ENCODE measurements at regions not wholly inside any gene's neighbourhood (a gene's known extent, or its start where the extent isn't known, plus 50 kb on each side); places are given as distances from the start of the nearest gene placed in this dataset.

GRCh38 chr6:167648501-167649278, 178.0 kb upstream of the AFDN start:
- Histone ChIP-seq H3K27me3 (ENCODE audit: control insufficient read depth, insufficient read depth, low read length) (no peaks in the 10 kb centered on the region), H2AFZ (ENCODE audit: low read length) (no peak overlapping the region), H3K27ac (ENCODE audit: insufficient read depth, low read length) (no peak overlapping the region), H3K9me3 (ENCODE audit: control insufficient read depth, insufficient read depth, low read depth, low read length) (peaks cover 4% of the 10 kb centered on the region), H3K79me2 (ENCODE audit: control insufficient read depth, insufficient read depth, low read length) (no peaks in the 10 kb centered on the region), H3K36me3 (ENCODE audit: control insufficient read depth, insufficient read depth, low read length) (no peaks in the 10 kb centered on the region), H4K20me1 (ENCODE audit: control insufficient read depth, extremely low read depth, insufficient read depth, low read length) (no peaks in the 10 kb centered on the region), H3K9ac (ENCODE audit: insufficient read depth, low read length) (no peak overlapping the region), H3K4me1 (ENCODE audit: control insufficient read depth, extremely low read depth, insufficient read depth, low read length) (no peaks in the 10 kb centered on the region), H3K4me3 (replicated peaks in 1 of 4; ENCODE audit: control extremely low read depth in 1 of 4, insufficient read depth in 1 of 4, low read depth in 3 of 4, low read length in 4 of 4) (no peak overlapping the region), H3K4me2 (ENCODE audit: extremely low read depth, insufficient read depth, low read length) (no peak overlapping the region)
- DNase-seq (ENCODE audit: low read depth in 2 of 2), result no peak
- no peak for TF ChIP-seq EZH2 (IDR thresholded peaks at IDR 0.05; ENCODE audit: low read length, missing control alignments)
- no peak for TF ChIP-seq CTCF (conservative IDR thresholded peaks at IDR 0.05 in 1 of 2, IDR thresholded peaks at IDR 0.05 in 1 of 2; ENCODE audit: low read depth in 1 of 2, low read length in 2 of 2)

GRCh38 chr6:167649476-167649875, 177.2 kb upstream of the AFDN start:
- no peak overlapping the region for H3K4me3 ChIP-seq (replicated peaks in 1 of 4; ENCODE audit: control extremely low read depth in 1 of 4, insufficient read depth in 1 of 4, low read depth in 3 of 4, low read length in 4 of 4)
- H3K9me3 ChIP-seq (ENCODE audit: control insufficient read depth, insufficient read depth, low read depth, low read length), result peaks cover 4% of the 10 kb centered on the region
- no peaks in the 10 kb centered on the region for H4K20me1 ChIP-seq (ENCODE audit: control insufficient read depth, extremely low read depth, insufficient read depth, low read length)
- no peaks in the 10 kb centered on the region for H3K36me3 ChIP-seq (ENCODE audit: control insufficient read depth, insufficient read depth, low read length)
- DNase-seq (ENCODE audit: low read depth in 2 of 2), result no peak
- H3K79me2 ChIP-seq (ENCODE audit: control insufficient read depth, insufficient read depth, low read length), result no peaks in the 10 kb centered on the region
- H3K27me3 ChIP-seq (ENCODE audit: control insufficient read depth, insufficient read depth, low read length), result no peaks in the 10 kb centered on the region
- no peak overlapping the region for H2AFZ ChIP-seq (ENCODE audit: low read length)
- TF ChIP-seq EZH2 (IDR thresholded peaks at IDR 0.05; ENCODE audit: low read length, missing control alignments), result no peak
- no peak for TF ChIP-seq CTCF (conservative IDR thresholded peaks at IDR 0.05 in 1 of 2, IDR thresholded peaks at IDR 0.05 in 1 of 2; ENCODE audit: low read depth in 1 of 2, low read length in 2 of 2)
- H3K27ac ChIP-seq (ENCODE audit: insufficient read depth, low read length), result no peak overlapping the region
- H3K4me2 ChIP-seq (ENCODE audit: extremely low read depth, insufficient read depth, low read length), result no peak overlapping the region
- H3K9ac ChIP-seq (ENCODE audit: insufficient read depth, low read length), result no peak overlapping the region
- no peaks in the 10 kb centered on the region for H3K4me1 ChIP-seq (ENCODE audit: control insufficient read depth, extremely low read depth, insufficient read depth, low read length)

- Histone ChIP-seq H3K27ac (ENCODE audit: insufficient read depth, low read length) (no peak overlapping the region), H3K4me2 (ENCODE audit: extremely low read depth, insufficient read depth, low read length) (no peak overlapping the region), H3K4me3 (replicated peaks in 1 of 4; ENCODE audit: control extremely low read depth in 1 of 4, insufficient read depth in 1 of 4, low read depth in 3 of 4, low read length in 4 of 4) (no peak overlapping the region), H4K20me1 (ENCODE audit: control insufficient read depth, extremely low read depth, insufficient read depth, low read length) (no peaks in the 10 kb centered on the region), H3K79me2 (ENCODE audit: control insufficient read depth, insufficient read depth, low read length) (no peaks in the 10 kb centered on the region), H2AFZ (ENCODE audit: low read length) (no peak overlapping the region), H3K27me3 (ENCODE audit: control insufficient read depth, insufficient read depth, low read length) (no peaks in the 10 kb centered on the region), H3K36me3 (ENCODE audit: control insufficient read depth, insufficient read depth, low read length) (no peaks in the 10 kb centered on the region), H3K9ac (ENCODE audit: insufficient read depth, low read length) (no peak overlapping the region), H3K9me3 (ENCODE audit: control insufficient read depth, insufficient read depth, low read depth, low read length) (peaks cover 6% of the 10 kb centered on the region), H3K4me1 (ENCODE audit: control insufficient read depth, extremely low read depth, insufficient read depth, low read length) (no peaks in the 10 kb centered on the region)
- no peak for DNase-seq (ENCODE audit: low read depth in 2 of 2)
- no peak for TF ChIP-seq EZH2 (IDR thresholded peaks at IDR 0.05; ENCODE audit: low read length, missing control alignments)
- TF ChIP-seq CTCF (conservative IDR thresholded peaks at IDR 0.05 in 1 of 2, IDR thresholded peaks at IDR 0.05 in 1 of 2; ENCODE audit: low read depth in 1 of 2, low read length in 2 of 2), result no peak
Measured at GRCh38 chr6:167650730-167651317, 175.9 kb upstream of the AFDN start.

All from fibroblast of lung (primary cell).